Nucleus accumbens (tissue), 56 donors: ENCODE measurements at regions not wholly inside any gene's neighbourhood (a gene's known extent, or its start where the extent isn't known, plus 50 kb on each side); places are given as distances from the start of the nearest gene placed in this dataset.

Source experiments
- DNase-seq, 56 donors: peaks; one replicate each; lab custom pipeline; 2025; lab: John Stamatoyannopoulos, UW

- DNase-seq: no peak
These were observed 192.3 kb downstream of the TEX29 start for GRCh38 chr13:111512707-111513106.

GRCh38 chr13:111513766-111514609, 193.5 kb downstream of the TEX29 start:
- no peak for DNase-seq

- no peak for DNase-seq
These were observed 194.3 kb downstream of the TEX29 start for GRCh38 chr13:111514610-111515306.

- DNase-seq: no peak
These were observed 194.8 kb downstream of the TEX29 start for GRCh38 chr13:111515307-111515617.

- no peak for DNase-seq
These were observed 195.2 kb downstream of the TEX29 start for GRCh38 chr13:111515635-111516034.

GRCh38 chr13:111516712-111517640, 196.5 kb downstream of the TEX29 start:
- no peak for DNase-seq

GRCh38 chr13:111517641-111518010, 197.2 kb downstream of the TEX29 start:
- DNase-seq: no peak

GRCh38 chr13:111518161-111518792, 197.8 kb downstream of the TEX29 start:
- no peak for DNase-seq

- DNase-seq: no peak
These were observed 198.6 kb downstream of the TEX29 start for GRCh38 chr13:111519041-111519440.

GRCh38 chr13:111519490-111520170, 199.2 kb downstream of the TEX29 start:
- DNase-seq: no peak

GRCh38 chr13:111521030-111521429, 200.6 kb downstream of the TEX29 start:
- no peak for DNase-seq

GRCh38 chr13:111521691-111522229, 201.3 kb downstream of the TEX29 start:
- no peak for DNase-seq

- DNase-seq: no peak
These were observed 205.1 kb downstream of the TEX29 start for GRCh38 chr13:111525320-111526118.

GRCh38 chr13:111526922-111527321, 206.5 kb downstream of the TEX29 start:
- DNase-seq: no peak

- no peak for DNase-seq
These were observed 207.3 kb downstream of the TEX29 start for GRCh38 chr13:111527614-111528229.

- DNase-seq: no peak
These were observed 208.1 kb downstream of the TEX29 start for GRCh38 chr13:111528513-111528912.

- no peak for DNase-seq
These were observed 209.9 kb downstream of the TEX29 start for GRCh38 chr13:111530137-111530870.

GRCh38 chr13:111531505-111531904, 211.1 kb downstream of the TEX29 start:
- peak in 22 of 56 donors; percentile 1 to 59 (median 12) for DNase-seq
